GM18870 (cell line): ENCODE measurements at regions not wholly inside any gene's neighbourhood (a gene's known extent, or its start where the extent isn't known, plus 50 kb on each side); places are given as distances from the start of the nearest gene placed in this dataset.
"Not testable (repeated sequence)": the region's sequence is repeated elsewhere in the genome, so short reads cannot be mapped to it uniquely, and the experiment has no call there.

Experiments used
- ATAC-seq: cut with Tn5 transposase; IDR thresholded peaks from one replicate; pipeline ENCODE4 v1.9.1; 2021; ENCODE audit warnings: moderate library complexity; ENCODE audit not compliant: unreplicated experiment

DNA sequence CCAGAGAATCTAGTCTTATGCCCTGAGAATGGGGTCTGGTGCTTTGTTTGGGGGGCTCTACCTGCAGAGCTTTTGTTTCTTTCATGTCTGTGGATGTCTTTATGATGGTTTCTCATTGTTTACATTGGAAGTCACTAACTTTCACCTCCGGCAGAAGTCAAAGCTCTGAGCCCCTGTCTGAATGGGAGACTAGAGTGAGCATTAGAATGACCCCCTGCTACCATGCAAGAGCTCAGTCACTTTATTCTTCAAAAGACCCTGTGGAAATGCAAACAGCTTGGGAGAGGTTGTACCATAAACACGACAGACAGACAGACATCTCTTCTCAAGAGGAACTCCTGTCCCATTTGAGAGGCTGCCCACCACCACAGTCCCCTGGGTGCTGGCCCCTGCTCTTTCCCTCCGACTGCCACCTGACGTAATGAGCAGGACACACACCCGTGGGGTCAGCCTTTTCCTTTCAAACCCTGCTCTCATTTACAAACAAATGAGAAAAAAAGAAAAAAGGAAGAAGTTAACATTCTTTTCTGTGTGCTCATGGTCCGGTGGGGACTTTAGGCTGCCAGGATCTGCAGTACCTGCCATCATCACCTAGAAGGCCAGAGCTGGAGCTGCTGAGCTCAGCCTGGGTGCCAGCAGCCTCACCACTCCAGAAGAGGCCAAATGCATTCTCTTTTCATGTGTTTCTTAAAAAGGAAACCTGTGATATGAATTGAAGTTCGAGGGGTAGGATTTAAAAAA lies 91.6 kb downstream of the FZD1 start:
- ATAC-seq, result no peak

DNA sequence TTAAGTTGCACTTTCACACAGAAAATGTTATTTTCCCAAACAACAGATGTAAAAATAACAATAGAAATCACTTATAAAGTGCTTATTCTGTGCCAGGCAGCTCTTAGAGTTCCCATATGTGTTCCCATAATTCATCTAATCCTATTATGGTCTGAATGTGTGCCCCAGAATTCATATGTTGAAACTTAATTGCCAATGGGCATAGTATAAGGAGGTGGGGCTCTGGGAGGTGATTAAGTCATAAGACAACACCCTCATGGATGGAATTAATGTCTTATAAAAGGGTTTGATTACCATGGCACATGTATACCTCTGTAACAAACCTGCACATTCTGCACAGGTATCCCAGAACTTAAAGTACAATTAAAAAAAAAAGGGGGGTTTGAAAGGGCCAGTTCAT lies 92.7 kb downstream of the FZD1 start:
- no peak for ATAC-seq

DNA sequence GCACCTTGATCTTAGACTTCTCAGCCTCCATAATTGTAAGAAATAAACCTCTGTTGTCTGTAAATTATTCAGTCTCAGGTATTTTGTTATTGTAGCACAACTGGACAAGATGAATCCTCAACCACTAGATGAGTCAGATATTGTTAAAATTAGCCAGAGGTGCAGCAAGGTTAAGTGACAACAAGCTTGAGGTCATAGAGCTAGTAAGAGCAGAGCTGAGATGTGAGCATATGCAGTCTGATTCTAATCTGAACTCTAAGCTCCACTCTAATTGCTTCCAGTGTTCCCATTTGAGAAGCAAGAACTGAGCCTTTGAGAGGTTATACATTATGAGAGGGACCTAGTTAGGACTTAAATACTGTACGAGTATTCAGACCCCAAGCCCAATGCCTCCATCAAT lies 93.1 kb downstream of the FZD1 start:
- ATAC-seq, result no peak

DNA sequence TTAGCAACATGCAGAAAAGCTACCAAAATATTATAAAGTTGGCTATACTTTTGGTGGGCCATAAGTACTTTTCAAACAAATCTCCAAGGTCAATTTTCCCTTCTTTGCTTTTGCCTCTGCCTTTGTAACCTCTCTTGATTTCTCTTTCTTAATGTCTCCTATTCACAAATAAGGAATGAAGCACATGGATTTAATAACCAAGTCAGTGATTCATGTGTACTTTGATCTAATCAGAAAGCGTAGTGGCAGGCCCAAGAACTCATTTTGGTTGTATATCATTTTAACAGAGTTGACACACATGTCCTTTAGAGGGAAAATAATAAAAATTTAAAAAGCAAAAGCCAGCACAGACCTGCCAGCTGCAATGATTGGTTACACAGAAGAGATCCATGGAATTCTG lies 93.7 kb downstream of the FZD1 start:
- ATAC-seq, result no peak

DNA sequence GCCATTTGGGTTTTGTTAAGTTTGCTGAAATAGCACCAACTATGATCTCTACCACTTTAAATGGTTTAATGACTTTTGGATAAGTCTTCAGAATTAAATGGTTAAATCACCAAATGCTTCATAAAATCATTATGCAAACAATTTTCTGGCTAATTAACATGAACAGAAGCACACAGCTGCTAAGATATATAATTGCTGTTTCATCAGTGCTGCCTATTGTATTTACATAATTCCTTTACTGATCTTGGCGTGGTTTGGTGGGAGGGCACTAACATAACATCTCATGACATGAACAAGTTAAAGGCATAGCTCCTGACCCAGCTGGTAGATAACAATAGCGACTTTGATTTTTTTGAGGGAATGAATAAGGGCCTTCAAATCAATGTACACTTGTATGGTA lies 94.1 kb downstream of the FZD1 start:
- ATAC-seq, result no peak

DNA sequence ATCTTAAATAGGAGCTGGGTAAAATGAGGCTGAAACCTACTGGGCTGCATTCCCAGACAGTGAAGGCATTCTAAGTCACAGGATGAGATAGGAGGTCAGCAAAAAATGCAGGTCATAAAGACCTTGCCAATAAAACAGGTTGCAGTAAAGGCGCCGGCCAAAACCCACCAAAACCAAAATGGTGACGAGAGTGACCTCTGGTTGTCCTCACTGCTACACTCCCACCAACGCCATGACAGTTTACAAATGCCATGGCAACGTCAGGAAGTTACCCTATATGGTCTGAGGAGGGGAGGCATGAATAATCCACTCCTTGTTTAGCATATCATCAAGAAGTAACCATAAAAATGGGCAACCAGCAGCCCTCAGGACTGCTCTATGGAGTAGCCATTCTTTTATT lies 100.9 kb downstream of the FZD1 start:
- not testable (repeated sequence) for ATAC-seq

DNA sequence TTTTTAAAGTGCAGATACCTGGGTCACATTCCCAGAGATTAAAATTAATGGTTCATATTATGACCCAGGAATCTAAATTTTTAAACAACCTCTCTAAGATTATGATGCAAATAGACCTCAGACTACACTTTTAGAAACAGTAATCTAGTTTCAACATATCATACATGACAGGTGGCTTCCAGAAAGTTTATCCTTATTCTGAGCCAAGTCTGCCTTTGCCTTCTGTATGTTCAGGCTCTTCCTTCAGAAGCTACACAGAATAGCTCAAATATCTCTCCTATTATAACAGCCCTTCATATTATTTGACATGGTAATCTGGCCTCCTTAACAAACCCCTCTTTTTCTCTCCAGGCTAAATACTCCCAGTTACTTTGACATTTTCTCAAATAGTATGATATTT lies 101.9 kb downstream of the FZD1 start:
- ATAC-seq, result no peak

DNA sequence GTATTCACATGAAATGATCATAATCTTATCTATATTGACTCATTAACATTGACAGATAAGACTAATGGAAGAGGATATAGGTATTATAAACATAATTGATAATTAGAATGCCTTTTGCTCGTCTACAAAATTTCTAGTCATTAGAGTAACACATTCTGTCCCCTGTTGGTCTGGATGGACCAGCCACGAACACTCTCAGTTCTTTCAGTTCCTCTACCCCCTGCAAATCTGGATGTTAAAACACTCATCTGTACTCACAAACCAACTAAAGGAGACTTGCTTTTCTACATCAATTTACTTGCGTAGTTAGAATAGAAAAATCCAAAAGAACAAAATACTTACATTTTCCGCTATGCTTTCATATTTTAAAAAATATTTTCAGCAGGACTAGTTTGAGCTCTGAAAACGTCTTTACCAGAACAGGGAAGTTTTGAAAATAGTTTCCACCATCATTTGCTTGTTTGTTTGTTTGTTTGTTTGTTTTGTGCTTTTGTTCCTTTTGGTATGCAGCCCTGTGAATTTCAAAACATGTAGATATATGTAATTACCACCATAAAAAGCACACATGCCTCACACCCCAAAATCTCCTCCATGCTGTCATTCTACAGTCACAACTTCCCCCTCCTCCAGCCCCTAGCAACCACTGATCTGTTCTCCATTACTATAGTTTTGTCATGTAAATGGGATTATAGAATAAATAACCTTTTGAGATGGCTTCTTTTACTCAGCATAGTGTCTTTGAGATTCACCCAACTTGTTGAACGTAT lies 103.8 kb downstream of the FZD1 start:
- no peak for ATAC-seq

DNA sequence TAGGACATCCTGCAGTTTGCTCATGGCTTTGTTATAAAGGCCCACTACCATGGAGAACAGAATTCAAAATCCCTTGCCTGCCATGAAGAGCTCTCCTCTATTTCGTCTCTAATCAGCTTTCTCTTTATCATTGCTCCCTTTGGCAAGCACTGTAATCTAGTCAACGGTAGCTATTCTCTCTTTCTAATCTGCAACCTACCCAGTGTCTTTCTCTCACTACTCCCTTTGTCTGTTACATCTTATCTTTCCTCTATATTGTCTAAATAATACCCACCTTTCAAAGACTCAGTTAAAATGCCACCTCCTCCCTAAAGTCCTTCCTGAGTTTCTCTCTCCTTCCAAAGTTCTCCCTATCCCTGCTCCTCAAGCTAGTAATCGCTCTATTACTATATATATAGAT lies 108.1 kb downstream of the FZD1 start:
- ATAC-seq, result no peak

DNA sequence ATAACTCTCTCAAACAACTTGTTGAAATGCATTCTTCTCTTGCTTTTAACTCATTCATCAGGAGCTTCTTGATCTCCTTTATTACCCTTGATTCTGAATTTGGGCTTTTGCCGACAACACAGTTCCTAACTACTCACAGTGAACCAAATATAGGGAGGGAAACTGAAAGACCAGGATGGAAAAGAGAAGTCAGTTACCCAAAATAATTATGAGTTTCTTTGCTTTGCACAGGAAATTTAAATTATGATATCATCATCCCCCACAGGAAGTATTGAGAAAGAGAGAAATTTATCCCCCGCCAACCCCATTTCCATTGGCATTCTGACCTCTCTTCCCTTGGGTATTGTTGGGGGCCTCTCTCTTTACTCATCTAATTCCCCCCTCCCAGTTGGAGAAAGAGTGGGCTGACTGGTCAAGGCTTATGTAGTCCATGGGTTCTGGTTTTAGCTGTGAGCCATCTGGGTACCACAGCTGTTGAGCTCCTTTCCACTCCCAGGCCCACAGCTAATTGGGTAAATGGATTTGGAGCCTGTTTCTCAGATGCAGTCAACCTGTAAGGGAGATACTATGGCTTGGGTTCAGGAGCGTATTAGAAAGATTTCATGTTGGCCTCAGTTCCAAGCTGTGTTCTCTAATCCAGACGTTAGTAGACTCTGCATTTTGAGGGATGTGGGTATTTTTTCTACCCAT lies 109.0 kb downstream of the FZD1 start:
- ATAC-seq, result no peak

DNA sequence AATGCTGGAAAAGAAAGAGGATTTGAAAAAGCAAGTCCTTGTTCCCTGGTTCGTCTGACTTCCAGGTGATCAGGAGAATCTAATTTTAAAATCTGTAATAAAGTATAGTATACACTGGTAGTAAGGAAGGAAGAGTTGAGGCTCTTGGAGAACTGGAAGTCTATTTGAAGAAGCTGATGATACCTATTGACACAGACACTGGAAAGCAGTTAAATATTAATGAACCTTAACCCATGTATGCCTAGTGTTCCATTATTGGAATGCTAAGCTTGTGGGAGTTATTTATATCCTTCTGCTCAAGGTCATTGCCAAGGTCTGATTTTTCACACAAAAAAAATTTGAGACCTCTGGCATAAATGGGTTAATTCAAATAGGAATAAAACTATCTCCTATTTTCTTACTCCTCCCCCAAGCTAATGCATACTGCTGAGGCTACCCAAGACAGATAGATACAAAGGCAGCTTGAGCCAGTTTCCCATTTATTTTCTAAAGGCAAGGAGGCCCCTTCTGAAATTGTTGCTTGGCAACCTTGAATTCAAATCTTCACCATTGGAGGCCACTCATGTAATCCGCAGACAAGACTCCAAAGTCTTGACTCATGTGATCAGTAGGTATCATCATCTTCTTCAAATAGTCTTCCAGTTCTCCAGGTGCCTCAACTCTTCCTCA lies 110.2 kb downstream of the FZD1 start:
- ATAC-seq, result no peak

DNA sequence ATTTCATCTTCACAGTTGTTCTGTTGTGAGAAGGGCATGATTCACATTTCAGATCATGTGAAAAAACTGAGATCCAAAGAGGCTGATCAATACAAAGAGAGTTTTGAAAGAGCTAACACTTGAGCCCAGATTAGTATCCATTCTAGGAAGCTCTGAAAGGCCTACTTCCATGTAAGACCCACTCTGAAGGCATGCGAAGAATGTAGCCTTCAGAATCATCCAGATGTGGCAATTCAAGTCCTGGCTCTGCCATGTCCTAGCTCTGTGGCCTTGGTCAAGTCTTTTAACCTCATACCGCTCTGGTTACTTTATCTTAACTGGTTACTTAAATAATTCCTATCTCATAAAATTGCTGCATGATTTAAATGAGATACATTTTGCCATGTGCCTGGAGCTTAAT lies 111.1 kb downstream of the FZD1 start:
- no peak for ATAC-seq

DNA sequence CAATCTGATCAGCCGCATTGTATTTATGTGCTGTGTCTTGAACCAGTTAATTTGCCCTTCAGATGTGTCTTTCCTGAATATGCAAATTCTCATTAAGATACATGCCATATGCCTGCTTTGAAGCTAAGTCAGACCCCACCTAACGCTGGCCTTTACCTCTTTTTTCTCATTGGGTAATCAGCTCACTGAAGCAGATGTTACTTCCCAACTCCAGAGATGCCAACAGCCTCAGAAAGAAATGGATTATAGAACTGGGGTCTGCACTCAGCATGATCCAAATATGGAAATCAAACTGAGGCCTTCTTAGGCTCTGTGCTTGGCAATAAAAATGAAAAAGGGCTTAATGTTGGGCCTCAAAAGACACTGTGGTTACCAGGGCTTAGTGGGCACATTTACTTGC lies 113.9 kb downstream of the FZD1 start:
- ATAC-seq, result no peak

DNA sequence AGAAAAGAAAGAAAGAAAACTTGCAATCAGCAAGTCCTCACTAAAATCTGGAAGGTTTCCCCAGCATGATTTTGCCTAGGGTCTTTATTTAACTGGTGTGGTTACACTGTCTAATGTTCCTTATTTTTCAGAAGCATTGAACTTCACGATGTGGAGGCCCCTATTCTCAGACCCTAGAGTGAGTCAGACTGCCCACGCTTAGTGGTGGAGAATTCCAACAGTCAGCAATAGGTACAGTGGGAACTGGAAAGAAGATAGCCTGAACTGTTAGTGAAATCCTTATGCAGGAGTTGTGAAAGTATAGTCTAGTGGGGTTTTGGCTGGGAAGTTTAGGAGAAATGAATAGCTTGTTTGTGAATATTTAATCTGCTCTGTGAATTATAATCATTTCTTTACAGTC lies 115.0 kb downstream of the FZD1 start:
- ATAC-seq, result no peak

DNA sequence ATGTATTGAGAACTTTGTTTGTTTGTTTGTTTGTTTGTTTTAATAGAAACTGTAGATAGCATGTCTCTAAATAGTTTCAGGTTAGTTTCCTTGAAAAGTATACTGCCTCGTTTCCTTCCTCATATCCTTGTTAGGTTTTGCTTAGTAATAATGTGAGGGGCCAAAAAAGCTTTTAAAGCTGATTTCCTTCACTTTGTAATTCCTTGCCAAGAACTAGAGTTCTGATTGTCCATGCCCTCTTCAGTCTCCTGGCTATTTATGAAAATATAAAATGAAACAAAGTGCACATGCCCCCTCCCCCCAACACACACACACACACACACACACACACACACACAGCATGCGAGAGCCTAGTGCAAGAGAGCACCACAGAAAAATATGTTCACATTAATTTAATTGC lies 115.8 kb downstream of the FZD1 start:
- ATAC-seq, result no peak

DNA sequence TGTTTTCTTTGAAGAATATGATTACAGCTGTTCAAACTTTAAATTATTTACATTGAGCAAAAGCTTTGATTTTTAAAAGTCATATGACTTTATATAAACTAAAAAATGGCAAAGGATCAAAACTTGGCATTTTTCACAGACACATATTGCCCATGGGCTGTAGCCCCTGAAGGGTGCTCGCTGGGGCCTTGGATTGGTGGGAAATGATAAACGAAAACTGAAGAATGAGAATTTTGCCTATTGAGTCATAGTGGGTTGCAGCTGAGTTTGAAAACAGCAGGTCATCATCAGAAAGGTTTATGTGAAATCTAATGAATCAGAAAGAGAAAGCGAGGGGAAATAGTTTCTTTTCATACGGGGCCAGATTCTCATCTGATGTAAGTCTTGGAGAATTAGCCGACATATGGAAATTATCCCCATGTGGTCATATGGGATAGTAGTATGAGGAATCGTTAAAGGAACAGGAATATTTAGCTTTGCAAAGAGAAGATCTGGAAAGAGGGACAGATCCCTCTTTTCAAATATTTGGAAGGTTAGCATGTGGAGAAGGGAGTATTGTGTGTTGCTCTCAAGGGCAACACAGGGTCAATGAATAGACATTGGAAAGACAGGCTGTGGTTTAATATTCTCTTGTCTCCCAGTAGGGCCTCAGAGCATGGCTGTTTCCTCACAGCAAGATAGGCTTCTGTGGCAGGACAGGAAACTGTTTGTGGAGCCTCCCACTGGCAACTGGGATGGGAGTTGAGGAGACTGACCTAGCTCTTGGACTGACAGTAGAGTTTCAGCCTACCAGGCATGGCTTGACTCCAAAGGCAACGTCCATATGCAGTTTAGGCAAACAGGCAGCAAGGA lies 119.0 kb downstream of the FZD1 start:
- ATAC-seq, result no peak

DNA sequence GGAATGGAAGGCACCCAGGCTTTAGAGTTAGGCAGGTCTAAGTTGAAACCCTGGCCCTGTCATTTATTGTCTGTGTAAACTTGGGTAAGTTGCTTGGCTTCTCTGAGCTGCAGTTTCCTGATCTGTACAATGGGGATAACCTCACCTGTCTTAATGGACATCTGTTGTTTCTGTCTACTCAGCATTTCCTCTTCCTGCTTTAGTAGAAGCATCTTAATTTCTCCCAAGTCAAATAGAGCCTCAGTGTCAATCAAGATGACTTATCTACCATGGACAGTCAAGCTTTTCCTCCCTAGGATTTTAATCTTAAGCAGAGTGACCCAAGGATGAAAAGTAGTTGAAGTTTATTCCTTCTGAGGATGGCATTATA lies 119.7 kb downstream of the FZD1 start:
- no peak for ATAC-seq

DNA sequence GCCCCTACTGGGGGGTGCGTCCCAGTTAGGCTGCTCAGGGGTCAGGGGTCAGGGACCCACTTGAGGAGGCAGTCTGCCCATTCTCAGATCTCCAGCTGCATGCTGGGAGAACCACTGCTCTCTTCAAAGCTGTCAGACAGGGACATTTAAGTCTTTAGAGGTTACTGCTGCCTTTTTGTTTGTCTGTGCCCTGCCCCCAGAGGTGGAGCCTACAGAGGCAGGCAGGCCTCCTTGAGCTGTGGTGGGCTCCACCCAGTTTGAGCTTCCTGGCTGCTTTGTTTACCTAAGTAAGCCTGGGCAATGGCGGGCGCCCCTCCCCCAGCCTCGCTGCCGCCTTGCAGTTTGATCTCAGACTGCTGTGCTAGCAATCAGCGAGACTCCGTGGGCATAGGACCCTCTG lies 130.5 kb downstream of the FZD1 start:
- not testable (repeated sequence) for ATAC-seq

DNA sequence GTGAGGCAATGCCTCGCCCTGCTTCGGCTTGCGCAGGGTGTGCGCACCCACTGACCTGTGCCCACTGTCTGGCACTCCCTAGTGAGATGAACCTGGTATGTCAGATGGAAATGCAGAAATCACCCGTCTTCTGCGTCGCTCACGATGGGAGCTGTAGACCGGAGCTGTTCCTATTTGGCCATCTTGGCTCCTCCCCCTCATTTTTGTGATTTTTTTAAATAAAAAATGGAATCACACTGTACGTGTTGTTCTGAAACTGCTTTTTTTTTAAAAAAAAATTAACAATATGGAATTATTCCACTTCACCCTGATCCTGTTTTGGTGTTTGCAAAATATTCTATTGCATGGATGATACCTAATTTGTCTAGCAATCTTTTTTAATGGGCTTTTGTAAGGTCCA lies 131.1 kb downstream of the FZD1 start:
- ATAC-seq, result not testable (repeated sequence)

DNA sequence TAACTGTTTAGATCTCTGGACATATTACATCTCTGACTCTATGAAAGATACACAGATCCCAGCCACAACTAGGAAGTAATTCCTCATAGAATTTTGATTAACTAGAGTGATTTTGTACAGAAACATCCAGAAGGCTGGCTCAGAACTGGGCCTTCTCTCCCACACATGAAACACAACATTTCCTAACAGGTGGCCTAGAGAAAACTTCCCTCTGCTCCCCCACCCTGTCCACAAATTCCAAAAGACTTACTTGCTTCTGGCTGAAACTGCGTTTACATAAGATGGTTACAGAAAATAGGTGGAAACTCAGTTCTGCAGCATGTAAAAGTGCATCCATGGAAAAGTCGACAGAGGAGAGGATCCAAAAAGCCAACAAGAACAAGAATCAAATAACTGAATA lies 132.9 kb downstream of the FZD1 start:
- ATAC-seq, result no peak

DNA sequence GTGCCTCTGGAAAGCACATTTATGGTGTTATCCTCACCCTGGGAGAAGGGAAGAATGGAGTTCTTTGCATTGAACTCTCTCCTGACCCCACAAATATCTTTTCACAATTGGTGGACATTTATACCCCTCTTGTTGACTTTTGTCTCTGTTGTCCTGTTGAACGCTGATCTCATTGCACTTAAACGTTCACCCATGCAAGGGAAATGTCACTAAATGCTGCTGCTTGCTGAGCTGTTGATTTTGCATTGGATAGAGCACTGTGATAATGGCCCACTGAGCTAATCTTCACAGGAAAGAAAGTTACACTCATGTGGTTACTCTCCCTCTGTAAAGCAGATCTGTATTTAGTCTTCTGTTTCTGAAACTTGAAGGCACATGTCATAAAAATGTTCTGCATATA lies 133.4 kb downstream of the FZD1 start:
- no peak for ATAC-seq
